GM19023 (cell line): ENCODE measurements at regions not wholly inside any gene's neighbourhood (a gene's known extent, or its start where the extent isn't known, plus 50 kb on each side); places are given as distances from the start of the nearest gene placed in this dataset.

ENCODE experiments used
- ATAC-seq: cut with Tn5 transposase; IDR thresholded peaks from one replicate; pipeline ENCODE4 v1.9.1; 2021; ENCODE audit warnings: mild to moderate bottlenecking, moderate library complexity; ENCODE audit not compliant: unreplicated experiment

GRCh38 chr2:120563616-120564015, 172.1 kb upstream of the GLI2 start:
- ATAC-seq: no peak

- no peak for ATAC-seq
Measured at GRCh38 chr2:120564213-120565094, 171.2 kb upstream of the GLI2 start.

DNA sequence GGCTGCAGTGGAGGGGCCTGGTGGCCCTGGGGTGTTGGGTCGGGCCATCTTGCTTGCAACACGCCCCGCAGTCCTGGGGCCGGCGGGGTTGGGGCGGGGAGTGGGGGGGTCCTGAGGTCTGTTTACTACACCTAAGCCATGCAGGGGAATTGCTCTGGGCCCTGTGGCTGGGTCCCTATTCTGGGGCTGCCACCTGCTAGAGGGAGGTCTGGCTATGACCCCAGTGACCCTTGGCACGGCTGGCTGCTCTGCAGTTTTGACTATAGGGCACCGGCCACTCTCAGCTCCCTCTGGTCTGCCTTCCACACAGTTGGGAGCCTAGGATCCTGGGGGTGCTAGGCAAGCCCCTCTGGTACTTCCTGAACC, 170.6 kb upstream of the GLI2 start:
- ATAC-seq: no peak

- no peak for ATAC-seq
Measured at GRCh38 chr2:120565929-120566328, 169.7 kb upstream of the GLI2 start.

DNA sequence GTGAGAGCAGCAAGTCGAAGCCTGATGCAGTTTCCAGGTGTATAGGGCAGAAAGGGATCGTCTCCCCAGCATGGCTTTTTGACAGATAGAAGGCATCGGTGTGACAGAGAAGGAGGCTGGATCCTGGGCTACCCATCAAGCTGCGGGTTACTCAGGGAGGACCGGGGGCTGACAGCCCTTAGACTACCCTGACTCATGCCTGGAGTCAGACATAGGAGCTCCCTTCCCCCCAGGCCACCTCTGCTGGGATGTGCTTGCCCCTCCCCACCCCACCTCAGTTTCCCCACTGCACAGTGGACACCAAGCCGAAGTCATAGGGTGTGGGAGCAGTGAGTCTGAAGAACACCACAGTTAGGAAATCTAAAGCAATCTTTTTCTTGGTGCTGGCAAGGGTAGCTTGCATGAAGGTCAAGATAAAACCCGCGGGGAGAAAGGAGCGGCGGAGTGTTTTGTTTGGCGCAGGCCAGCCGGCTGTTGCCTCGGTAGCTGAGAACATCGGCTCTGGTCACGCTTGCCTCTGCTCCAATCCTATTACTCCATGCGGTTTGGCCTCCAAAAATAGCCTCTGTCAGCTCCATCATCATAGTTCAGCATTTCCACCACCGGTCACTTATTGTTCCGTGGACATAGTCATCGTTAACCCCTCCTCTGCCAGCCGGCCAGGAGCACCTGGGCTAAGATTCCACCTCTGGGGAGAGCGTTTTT, 169.2 kb upstream of the GLI2 start:
- ATAC-seq: no peak

- ATAC-seq: no peak
Measured at GRCh38 chr2:120567128-120567527, 168.5 kb upstream of the GLI2 start.

GRCh38 chr2:120568089-120568974, 167.3 kb upstream of the GLI2 start:
- no peak for ATAC-seq

DNA sequence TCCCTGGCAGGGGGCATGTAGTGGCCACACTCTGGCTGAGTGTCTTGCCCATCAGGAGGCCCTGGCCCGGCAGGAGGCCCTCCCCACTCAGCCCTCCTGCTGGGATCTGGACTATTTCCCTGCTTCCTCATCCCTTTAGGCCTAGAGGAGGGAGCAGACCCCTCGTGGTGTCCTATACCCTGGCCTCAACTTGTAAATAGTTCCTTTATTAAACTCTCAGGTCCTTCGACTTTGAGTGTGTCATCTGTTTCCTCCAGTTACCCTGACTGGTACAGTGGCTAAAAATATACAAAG, 166.7 kb upstream of the GLI2 start:
- ATAC-seq: no peak

- no peak for ATAC-seq
Measured at GRCh38 chr2:120570001-120570400, 165.7 kb upstream of the GLI2 start.

DNA sequence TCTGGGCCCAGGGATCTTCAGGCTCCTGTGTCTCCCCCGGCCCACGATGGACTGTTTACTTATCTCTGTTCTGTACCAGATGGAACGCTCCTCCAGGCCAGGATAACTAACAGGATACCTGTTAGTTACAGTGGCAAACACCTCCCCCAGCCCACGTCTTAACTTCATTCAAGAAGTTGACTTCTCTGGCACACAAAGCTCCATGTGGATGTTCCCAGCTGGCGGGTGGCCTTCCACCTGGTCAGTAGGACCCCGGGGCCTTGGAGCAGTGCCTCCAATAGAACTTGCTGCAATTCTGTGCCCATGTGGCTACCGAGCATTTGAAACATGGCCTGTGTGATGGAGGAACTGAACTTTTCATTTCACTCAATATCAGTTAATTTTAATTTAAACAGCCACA, 165.1 kb upstream of the GLI2 start:
- no peak for ATAC-seq

GRCh38 chr2:120571015-120571728, 164.5 kb upstream of the GLI2 start:
- ATAC-seq: no peak

DNA sequence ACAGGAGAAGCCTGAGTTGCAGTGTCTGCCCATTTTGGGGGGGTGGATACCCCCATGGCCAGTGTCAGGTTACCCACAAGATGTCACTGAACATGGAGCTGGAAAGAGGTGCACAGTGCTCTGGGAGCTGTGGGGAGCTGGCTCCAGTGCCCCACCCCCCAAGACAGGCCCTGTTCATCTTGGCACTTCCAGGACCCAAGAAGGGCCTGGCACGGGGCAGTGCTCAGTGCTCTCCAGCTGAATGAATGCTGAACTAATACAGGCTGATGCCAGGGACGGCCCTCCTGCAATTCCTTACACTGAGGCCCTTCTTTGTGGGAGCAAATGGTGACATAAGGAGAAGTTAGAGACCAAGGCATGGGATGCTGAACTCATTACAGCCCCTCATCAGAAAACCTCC, 163.4 kb upstream of the GLI2 start:
- no peak for ATAC-seq

DNA sequence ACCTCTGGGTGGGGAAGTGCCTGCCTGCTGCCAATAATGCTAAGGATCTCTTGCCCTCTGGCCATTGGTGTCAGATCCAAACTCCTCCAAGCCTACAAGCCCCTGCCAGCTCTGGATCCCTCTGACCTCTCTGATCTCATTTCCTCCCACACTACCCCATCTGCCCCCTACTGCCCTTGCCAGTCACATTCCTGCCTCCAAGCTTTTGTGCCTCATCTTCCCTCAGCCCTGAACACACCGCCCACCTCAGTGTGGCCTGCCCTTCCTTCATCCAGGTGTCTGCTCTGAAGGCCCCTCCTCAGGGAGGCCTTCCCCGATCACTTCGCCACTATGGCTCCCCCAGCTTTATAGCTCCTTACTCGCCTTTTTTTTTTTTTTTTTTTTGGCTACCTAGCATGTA, 161.0 kb upstream of the GLI2 start:
- no peak for ATAC-seq

- no peak for ATAC-seq
Measured at GRCh38 chr2:120575966-120576365, 159.7 kb upstream of the GLI2 start.

- no peak for ATAC-seq
Measured at GRCh38 chr2:120576509-120577474, 158.9 kb upstream of the GLI2 start.

DNA sequence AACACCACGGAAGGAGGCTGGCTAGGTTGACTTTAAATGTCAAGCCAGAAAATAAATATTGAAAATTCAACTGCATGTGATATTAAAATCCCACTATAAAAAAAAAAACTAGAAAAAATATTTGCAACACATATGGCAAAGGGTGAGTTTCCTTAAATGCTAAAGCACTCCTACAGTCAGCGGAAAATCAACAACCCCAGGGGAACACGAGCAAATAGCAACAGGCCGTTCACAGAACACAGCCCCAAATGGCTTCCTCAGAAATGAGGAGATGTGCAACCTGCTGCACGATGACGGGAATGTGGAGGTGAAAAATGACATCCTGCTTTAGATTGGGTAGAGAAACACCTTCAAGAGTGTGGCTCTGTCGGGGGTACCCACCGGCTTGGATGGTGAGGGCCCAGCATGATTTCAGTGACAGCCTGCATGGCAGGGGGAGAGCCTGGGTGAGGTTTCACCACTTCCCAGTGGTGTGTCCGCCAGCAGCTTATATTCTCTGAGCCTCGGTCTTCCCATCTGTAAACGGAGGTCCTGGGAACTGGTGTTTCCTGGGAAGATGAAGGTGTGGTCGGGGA, 157.9 kb upstream of the GLI2 start:
- ATAC-seq: no peak

DNA sequence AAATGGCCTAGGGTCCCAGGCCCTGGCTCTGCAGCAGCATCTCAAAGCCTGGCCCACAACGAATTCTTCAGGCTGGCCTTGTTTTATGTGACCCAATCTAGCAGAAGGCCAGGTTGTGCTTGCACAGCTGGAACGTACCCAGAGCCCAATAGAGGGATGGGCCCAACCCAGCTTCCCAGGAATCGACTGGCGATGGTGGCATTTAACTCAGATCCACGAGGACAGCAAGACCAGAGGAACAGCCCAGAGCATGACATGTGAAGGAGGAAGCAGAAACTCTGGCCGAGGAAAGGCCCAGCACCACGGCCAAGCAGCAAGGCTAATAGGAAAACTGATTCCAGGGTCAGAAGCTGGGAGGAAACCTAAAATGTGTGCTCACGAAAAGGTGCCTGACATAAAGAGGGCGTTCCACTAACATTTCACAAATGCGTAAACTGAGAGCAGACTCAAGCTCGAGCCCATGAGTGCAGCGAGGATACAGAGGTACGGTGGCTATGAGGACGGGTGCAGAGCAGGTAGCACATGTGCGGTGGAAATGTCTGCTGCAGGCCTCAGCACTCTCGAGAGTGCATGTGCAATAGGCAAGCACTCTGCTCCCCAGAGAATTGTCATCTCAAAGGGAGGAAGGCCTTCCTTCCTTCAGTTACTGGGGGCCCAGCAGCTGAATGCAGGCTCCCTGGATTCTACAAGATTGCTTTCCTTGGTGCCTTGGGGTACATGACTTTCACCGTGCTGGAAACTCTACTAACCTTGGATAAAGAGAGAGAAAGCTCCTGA, 156.9 kb upstream of the GLI2 start:
- no peak for ATAC-seq

GRCh38 chr2:120579916-120580685, 155.6 kb upstream of the GLI2 start:
- no peak for ATAC-seq
